IgD-negative memory B cell (primary cell): ENCODE measurements at regions not wholly inside any gene's neighbourhood (a gene's known extent, or its start where the extent isn't known, plus 50 kb on each side); places are given as distances from the start of the nearest gene placed in this dataset.

ENCODE experiments used
- H3K27ac Mint-ChIP-seq, 3 donors: one replicate each; pipeline ENCODE4 v1.8.0; 2020 to 2022; ENCODE audit warnings: mild to moderate bottlenecking in 3 of 3, mixed read lengths in 3 of 3, moderate library complexity in 1 of 3
- H3K27me3 Mint-ChIP-seq: one replicate; pipeline ENCODE4 v1.8.0; 2021; ENCODE audit warnings: mixed read lengths
- H3K36me3 Mint-ChIP-seq: one replicate; pipeline ENCODE4 v1.8.0; 2020; ENCODE audit warnings: mild to moderate bottlenecking, mixed read lengths
- H3K4me1 Mint-ChIP-seq, 3 donors: one replicate each; pipeline ENCODE4 v1.8.0; 2020 to 2022; ENCODE audit warnings: mixed read lengths in 3 of 3, mild to moderate bottlenecking in 1 of 3
- H3K4me3 Mint-ChIP-seq, 4 donors: one replicate each; pipeline ENCODE4 v1.8.0; 2020 to 2022; ENCODE audit warnings: mild to moderate bottlenecking in 4 of 4, mixed read lengths in 4 of 4, moderate library complexity in 3 of 4
- H3K9me3 Mint-ChIP-seq, 3 donors: one replicate each; pipeline ENCODE4 v1.8.0; 2020 to 2021; ENCODE audit warnings: mixed read lengths in 3 of 3, mild to moderate bottlenecking in 1 of 3

DNA sequence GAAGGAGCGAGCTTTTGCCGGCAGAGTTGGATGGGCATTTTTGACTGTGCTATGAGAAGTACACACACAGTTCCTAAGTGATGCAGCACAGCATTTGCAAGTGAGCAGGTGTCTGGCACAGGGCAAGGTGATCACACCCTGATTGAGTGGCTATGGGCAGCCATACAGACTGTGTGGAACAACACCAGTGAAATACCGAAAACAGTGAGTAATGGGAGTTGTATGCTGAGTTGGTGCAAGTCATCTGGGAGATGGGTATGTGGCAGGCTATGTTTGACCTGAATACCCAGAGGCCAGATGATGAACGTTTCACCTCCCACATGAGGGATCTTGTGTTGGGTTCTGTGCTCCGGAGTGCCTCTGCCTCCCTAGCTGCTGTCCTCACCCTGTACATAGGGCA is 53.5 kb upstream of the TIPARP start:
- Mint-ChIP-seq H3K27me3 (peaks cover 5% of the 10 kb centered on the region), H3K36me3 (no peaks in the 10 kb centered on the region), H3K4me3 (no peak overlapping the region), H3K4me1 (no peaks in the 10 kb centered on the region), H3K27ac (no peak overlapping the region), H3K9me3 (peaks cover 0 to 1% (median 0%) of the 10 kb centered on the region in 3 donors)

DNA sequence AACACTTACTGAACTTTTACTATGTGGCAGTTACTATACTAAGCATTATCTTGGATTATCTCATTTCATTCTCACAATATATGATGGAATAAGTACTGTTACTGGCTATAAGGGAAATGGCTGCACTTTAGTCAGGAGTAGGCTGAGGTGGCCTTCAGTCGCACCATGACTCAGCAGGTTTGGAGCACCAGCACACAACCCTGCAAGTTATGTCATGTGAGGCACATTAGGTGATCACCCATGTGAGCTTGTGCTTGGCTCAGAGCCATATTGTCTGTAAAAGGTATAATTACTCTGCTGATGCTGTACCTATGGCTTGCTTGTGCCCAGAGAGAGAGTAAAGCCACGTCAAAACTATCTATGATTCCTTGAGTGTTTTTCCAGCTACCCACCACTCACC is 54.1 kb upstream of the TIPARP start:
- Mint-ChIP-seq H3K36me3 (no peaks in the 10 kb centered on the region), H3K27me3 (peaks cover 5% of the 10 kb centered on the region), H3K9me3 (peaks cover 0 to 1% (median 0%) of the 10 kb centered on the region in 3 donors), H3K27ac (no peak overlapping the region), H3K4me3 (no peak overlapping the region), H3K4me1 (no peaks in the 10 kb centered on the region)

DNA sequence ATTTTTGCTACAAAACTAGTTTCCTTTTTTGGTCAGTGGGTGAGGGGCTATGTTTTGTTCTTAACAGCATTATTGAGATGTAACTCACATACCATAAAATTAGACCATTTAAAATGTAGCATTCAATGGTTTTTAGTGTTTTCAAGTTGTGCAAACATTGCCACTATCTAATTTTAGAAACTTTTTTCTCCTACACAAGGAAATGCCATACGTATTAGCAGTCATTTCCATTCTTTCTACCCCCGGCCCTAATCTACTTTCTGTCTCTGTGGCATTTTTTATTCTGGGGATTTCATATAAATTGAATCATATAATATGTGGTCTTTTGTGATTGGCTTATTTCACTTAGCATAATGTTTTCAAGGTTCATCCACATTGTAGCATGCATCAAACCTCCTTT is 55.0 kb upstream of the TIPARP start:
- Mint-ChIP-seq H3K4me1 (peaks cover 0 to 5% (median 0%) of the 10 kb centered on the region in 3 donors), H3K9me3 (no peaks in the 10 kb centered on the region), H3K36me3 (no peaks in the 10 kb centered on the region), H3K27me3 (peaks cover 5% of the 10 kb centered on the region), H3K4me3 (no peak overlapping the region), H3K27ac (no peak overlapping the region)

DNA sequence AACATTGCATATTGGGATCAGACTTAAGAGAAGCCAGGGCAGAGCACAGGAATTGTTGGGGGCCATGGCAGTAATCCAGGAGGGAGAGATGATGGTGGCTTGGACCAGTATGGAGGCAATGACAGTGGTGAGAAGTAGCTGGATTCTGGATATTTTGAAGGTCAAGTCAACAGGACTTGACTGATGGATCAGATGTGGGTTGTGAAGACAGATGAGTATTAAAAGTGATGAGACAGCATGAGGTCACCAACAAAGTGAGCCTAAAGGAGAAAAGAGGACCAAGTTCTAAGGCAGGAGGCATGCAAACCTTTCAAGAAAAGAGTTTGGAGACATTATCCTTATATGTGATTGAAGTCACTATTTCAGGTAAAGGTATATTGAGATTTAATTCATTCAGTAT is 56.6 kb upstream of the TIPARP start:
- Mint-ChIP-seq H3K4me1 (peaks cover 0 to 9% (median 2%) of the 10 kb centered on the region in 3 donors), H3K27ac (no peak overlapping the region), H3K4me3 (no peak overlapping the region), H3K36me3 (no peaks in the 10 kb centered on the region), H3K27me3 (peaks cover 5% of the 10 kb centered on the region), H3K9me3 (no peaks in the 10 kb centered on the region)

DNA sequence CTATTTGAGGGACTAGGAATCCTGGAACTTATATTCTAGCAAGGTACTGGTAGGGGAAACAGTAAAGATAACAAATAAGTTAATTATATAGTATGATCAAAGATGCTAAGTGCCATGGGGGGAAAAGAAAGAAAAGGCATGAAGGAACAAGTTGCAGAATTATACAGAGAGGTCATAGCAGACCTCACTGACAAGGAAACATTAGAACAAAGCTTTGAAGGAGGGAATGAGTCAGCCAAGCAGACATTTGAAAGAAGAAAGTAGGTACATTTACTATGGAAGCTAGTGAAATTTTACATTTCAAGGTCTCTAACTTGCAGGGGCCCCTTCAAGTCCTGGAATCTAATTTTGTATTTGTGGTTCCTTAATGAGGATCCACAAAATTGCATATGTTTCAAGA is 57.2 kb upstream of the TIPARP start:
- no peak overlapping the region for H3K4me3 Mint-ChIP-seq
- peaks cover 0 to 9% (median 2%) of the 10 kb centered on the region in 3 donors for H3K4me1 Mint-ChIP-seq

DNA sequence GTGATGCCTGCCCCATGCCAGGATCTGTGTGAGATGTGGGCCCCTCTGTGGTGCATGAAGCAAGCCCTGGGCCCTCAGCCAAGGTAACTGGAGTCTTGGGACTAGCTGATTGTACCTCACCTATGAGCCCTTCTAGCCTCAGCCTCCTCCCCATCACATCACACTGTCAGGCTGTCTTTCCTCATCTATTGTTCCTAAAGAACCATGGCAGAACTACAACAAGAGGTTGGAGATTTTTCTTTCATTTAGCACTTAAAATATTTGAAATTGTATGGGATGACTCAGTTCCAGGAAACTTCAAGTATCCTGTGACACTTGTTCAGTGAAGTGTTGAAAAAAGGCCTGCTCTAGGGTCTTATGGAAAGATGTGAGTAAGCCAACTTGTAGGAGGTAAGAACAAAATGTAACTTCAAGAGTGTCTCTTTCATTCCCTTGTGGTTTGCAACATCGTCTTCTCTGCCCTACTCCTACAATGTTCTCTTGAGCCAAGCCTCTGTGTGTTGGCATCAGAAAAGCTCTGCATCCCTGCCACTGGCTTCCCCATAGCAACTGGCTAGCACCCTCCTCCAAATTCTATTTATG is 58.7 kb upstream of the TIPARP start:
- Mint-ChIP-seq H3K4me1 (peaks cover 0 to 9% (median 2%) of the 10 kb centered on the region in 3 donors), H3K4me3 (no peak overlapping the region)

More for the DNA sequence above, 57.2 kb upstream of the TIPARP start:
- H3K9me3 Mint-ChIP-seq = no peaks in the 10 kb centered on the region
- H3K27ac Mint-ChIP-seq = no peak overlapping the region
- peaks cover 5% of the 10 kb centered on the region for H3K27me3 Mint-ChIP-seq
- H3K36me3 Mint-ChIP-seq = no peaks in the 10 kb centered on the region

DNA sequence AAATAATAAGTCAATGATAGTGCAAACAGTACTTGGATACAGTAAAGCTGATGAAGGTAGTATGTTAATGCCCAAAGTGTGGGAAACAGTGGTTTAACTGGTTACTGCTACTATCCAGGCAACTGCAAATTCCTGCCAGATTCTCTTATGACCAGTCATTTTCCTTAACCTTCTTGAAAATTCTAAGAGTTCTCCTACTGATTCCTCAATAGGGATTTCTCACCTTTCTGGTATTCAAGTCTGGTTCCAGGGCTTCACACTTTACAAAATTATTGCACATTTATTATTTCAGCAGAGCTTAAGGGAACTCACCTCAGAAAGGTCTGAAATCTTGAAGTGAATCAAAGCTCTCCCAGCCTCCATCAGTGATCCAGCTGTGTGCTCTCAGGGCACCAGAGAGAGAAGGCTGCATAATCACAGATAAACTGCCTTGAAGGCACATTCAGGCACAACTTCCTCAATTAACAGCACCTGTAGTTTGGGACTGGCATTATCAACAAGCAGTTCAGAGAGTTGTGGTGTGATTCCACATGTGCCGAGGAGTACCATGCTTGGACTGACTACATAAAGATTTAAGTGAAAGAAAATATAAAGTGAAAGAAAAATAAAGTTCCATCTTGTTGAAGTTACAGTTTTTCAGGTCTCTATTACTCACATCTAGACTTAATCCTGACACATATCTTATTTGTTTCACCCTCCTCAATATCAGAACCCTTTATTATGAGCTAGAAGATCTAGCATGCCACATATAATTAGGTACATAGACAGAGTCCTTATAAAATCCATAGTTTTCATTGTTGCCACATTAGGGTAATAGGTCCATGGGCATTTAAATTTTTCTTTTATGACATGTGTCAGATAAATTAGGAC is 59.5 kb upstream of the TIPARP start:
- H3K36me3 Mint-ChIP-seq = no peaks in the 10 kb centered on the region
- no peaks in the 10 kb centered on the region for H3K9me3 Mint-ChIP-seq
- no peak overlapping the region for H3K4me3 Mint-ChIP-seq
- H3K4me1 Mint-ChIP-seq = peaks cover 2 to 9% (median 4%) of the 10 kb centered on the region in 3 donors
- H3K27me3 Mint-ChIP-seq = peaks cover 3% of the 10 kb centered on the region
- H3K27ac Mint-ChIP-seq = no peak overlapping the region

More for the DNA sequence above, 58.7 kb upstream of the TIPARP start:
- Mint-ChIP-seq H3K27ac (no peak overlapping the region), H3K9me3 (no peaks in the 10 kb centered on the region), H3K27me3 (peaks cover 3% of the 10 kb centered on the region), H3K36me3 (no peaks in the 10 kb centered on the region)

DNA sequence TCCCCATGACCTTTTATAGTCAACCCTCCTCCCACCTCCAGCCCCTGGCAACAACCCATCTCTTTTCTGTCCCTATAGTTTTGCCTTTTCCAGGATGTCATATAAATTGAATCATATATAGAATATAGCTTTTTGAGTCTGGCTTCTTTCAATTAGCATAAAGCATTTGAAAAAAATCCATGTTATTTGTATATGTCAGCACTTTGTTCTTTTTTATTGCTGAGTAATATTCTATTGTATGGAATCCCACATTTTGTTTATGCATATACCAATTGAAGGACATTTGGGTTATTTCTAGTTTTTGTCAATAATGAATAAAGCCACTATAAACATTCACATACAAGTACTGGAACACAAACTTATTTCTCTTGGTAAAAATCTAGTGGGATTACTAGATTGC is 58.0 kb upstream of the SSR3 start:
- Mint-ChIP-seq H3K4me3 (no peak overlapping the region), H3K9me3 (no peaks in the 10 kb centered on the region), H3K27ac (no peak overlapping the region)

DNA sequence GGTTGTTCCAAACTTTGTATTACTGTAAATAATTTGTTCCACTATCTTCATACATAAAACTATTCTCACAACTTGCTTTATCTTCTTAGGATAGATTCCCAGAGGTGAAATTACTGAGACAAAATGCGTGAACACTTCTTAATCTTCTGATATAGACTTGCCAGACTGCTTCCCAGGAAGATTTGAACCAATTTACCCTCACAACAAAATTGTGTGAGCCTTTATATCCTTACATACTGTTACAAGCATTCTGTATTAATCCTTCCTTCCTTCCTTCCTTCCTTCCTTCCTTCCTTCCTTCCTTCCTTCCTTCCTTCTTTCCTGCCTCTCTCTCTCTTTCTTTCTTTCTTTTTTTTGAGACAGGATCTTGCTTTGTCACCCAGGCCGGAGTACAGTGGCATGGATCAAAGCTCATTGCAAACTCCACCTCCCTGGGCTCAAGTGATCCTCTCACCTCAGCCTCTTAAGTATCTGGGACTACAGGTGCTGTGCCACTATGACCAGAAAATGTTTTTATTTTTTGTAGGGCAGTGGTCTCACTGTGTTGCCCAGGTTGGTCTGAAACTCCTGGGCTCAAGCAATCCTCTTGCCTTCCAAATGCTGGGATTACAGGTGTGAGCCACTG is 57.1 kb upstream of the SSR3 start:
- no peaks in the 10 kb centered on the region for H3K9me3 Mint-ChIP-seq
- H3K27me3 Mint-ChIP-seq = no peaks in the 10 kb centered on the region
- H3K4me3 Mint-ChIP-seq = no peak overlapping the region
- H3K36me3 Mint-ChIP-seq = no peaks in the 10 kb centered on the region
- peaks cover 4 to 11% (median 6%) of the 10 kb centered on the region in 3 donors for H3K4me1 Mint-ChIP-seq
- no peak overlapping the region for H3K27ac Mint-ChIP-seq

More for the DNA sequence above, 58.0 kb upstream of the SSR3 start:
- H3K36me3 Mint-ChIP-seq = no peaks in the 10 kb centered on the region
- H3K27me3 Mint-ChIP-seq = peaks cover 3% of the 10 kb centered on the region
- peaks cover 4 to 9% (median 5%) of the 10 kb centered on the region in 3 donors for H3K4me1 Mint-ChIP-seq

DNA sequence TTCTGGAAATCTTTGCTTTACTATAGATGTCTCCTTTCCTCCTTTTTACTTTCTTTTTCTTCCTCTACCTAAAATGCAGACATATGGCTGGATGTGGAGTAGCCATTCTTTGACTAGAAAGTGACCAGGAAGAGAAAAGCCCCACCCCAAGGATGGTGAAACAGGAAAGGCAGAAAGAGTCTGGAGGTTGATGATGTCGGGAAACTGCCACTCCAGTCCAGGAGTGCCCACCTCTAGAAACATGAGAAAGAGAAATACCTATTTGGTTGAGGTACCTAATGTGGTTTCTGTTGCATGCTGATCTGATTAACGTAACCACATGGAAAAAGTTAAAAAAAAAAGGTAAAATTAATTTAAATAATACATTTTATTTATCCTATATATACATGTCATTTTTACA is 55.2 kb upstream of the SSR3 start:
- no peaks in the 10 kb centered on the region for H3K27me3 Mint-ChIP-seq
- H3K4me3 Mint-ChIP-seq = no peak overlapping the region
- H3K36me3 Mint-ChIP-seq = no peaks in the 10 kb centered on the region
- peaks cover 6 to 10% (median 9%) of the 10 kb centered on the region in 3 donors for H3K4me1 Mint-ChIP-seq
- H3K27ac Mint-ChIP-seq = no peak overlapping the region
- no peaks in the 10 kb centered on the region for H3K9me3 Mint-ChIP-seq

DNA sequence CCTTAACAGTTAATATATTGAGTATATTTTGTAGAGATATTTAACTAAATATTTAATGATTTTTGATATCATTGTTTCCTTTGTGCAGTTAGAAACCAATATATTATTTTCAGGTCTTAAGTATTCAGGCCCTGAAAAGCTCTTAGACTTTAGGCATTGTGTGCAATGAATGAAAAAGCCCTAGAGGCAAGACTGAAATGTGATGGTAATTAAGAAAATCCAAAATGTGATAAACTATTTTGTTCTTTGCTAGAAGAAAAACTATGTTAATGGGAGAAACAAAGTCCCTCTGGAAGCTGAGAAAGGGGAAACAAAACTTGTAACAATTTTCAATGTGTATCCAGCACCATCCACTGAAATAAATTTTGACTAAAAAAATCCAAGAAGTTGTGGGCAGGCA is 54.6 kb upstream of the SSR3 start:
- H3K27ac Mint-ChIP-seq = no peak overlapping the region
- peaks cover 0 to 2% (median 0%) of the 10 kb centered on the region in 3 donors for H3K9me3 Mint-ChIP-seq
- no peaks in the 10 kb centered on the region for H3K27me3 Mint-ChIP-seq
- H3K4me3 Mint-ChIP-seq = no peak overlapping the region
- H3K36me3 Mint-ChIP-seq = no peaks in the 10 kb centered on the region
- H3K4me1 Mint-ChIP-seq = peaks cover 6 to 9% (median 6%) of the 10 kb centered on the region in 3 donors

DNA sequence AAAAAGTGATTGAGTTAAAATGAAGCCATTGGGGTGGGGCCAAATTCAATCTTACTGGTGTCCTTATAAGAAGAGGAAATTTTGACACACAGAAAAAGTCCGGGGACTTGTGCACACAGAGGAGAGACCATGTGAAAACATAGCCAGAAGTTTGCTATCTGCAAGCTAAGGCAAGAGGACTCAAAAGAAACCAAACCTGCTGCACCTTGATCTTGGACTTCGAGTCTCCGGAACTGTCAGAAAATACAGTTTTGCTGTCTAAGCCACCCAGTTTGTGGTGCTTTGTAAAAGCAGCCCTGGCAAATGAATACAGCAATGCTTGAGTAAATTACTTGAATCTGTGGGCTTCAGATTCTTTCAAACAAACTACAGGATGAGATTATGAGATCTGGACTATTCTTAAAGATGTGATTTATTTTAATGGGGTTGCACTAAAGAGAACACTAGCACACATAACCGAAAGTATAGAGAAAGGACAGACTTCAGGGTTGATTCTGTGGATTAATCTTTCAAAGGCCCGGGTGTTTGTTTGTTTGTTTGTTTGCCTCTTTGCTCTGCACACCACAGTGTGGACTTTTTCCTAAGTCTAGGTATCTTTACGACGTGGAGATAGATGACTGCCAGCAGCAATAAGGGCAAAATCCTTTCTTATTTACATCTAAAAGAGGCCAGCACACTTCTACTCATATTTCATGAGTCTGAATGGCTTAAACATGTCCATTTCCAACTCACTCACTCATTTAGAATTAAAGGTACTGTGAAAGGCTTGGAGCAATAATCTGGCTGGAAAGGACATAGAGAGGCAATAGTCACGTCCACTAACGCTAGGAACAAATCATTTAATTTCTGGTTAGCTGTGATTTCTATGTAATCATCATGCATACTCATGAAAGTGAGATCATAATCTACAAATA is 53.9 kb upstream of the SSR3 start:
- no peak overlapping the region for H3K27ac Mint-ChIP-seq
- H3K9me3 Mint-ChIP-seq = peaks cover 0 to 3% (median 0%) of the 10 kb centered on the region in 3 donors
- H3K27me3 Mint-ChIP-seq = no peaks in the 10 kb centered on the region
- peaks cover 2 to 9% (median 4%) of the 10 kb centered on the region in 3 donors for H3K4me1 Mint-ChIP-seq
- H3K4me3 Mint-ChIP-seq = no peak overlapping the region
- H3K36me3 Mint-ChIP-seq = no peaks in the 10 kb centered on the region

DNA sequence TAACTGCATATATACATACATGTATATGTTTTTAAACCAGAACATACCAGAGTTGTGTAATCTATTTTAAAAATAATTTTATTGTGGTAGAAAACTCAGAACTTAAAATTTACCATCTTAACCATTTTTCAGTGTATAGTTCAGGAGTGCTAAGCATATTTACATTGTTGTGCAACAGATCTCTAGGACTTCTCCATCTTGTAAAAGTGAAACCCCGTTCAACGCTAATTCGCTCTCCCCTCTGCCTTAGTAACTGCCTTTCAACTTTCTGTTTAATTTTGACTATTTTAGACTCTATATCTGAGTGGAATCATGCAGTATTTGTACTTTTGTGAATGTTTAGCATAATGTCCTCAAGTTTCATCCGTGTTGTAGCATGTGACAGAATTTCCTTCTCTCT is 51.8 kb upstream of the SSR3 start:
- no peak overlapping the region for H3K27ac Mint-ChIP-seq
- peaks cover 2 to 9% (median 4%) of the 10 kb centered on the region in 3 donors for H3K4me1 Mint-ChIP-seq
- H3K4me3 Mint-ChIP-seq = peak overlapping the region; percentile 25 to 90 (median 62)
- H3K9me3 Mint-ChIP-seq = peaks cover 0 to 3% (median 0%) of the 10 kb centered on the region in 3 donors
- H3K27me3 Mint-ChIP-seq = no peaks in the 10 kb centered on the region
- H3K36me3 Mint-ChIP-seq = no peaks in the 10 kb centered on the region
